GM19025 (cell line): ENCODE measurements at regions not wholly inside any gene's neighbourhood (a gene's known extent, or its start where the extent isn't known, plus 50 kb on each side); places are given as distances from the start of the nearest gene placed in this dataset.
"Not testable (repeated sequence)": the region's sequence is repeated elsewhere in the genome, so short reads cannot be mapped to it uniquely, and the experiment has no call there.

Experiments
- ATAC-seq: cut with Tn5 transposase; IDR thresholded peaks from one replicate; pipeline ENCODE4 v1.9.1; 2021; ENCODE audit warnings: mild to moderate bottlenecking, low read depth, moderate library complexity; ENCODE audit not compliant: unreplicated experiment

- ATAC-seq, result no peak
Observed at GRCh38 chr9:129440435-129441186, 180.3 kb downstream of the C9orf50 start.

GRCh38 chr9:129439242-129439641 is 181.7 kb downstream of the C9orf50 start:
- no peak for ATAC-seq

GRCh38 chr9:129437626-129438323 is 183.1 kb downstream of the C9orf50 start:
- ATAC-seq, result no peak

GRCh38 chr9:129436751-129437625 is 183.9 kb downstream of the C9orf50 start:
- no peak for ATAC-seq

GRCh38 chr9:129435988-129436717 is 184.7 kb downstream of the C9orf50 start:
- no peak for ATAC-seq

GRCh38 chr9:129435291-129435690 is 185.6 kb downstream of the C9orf50 start:
- ATAC-seq, result no peak

- ATAC-seq, result no peak
Observed at GRCh38 chr9:129434187-129434586, 186.7 kb downstream of the C9orf50 start.

- ATAC-seq, result no peak
Observed at GRCh38 chr9:129432297-129433154, 188.4 kb downstream of the C9orf50 start.

GRCh38 chr9:129430940-129431643 is 189.8 kb downstream of the C9orf50 start:
- ATAC-seq, result no peak

GRCh38 chr9:129428864-129429577 is 191.9 kb downstream of the C9orf50 start:
- ATAC-seq, result no peak

- no peak for ATAC-seq
Observed at GRCh38 chr9:129427149-129427548, 193.8 kb downstream of the C9orf50 start.

- not testable (repeated sequence) for ATAC-seq
Observed at GRCh38 chr9:129423755-129424154, 197.1 kb downstream of the C9orf50 start.

- no peak for ATAC-seq
Observed at GRCh38 chr9:129423216-129423615, 197.7 kb downstream of the C9orf50 start.

GRCh38 chr9:129422843-129423192 is 198.1 kb downstream of the C9orf50 start:
- no peak for ATAC-seq

GRCh38 chr9:129422032-129422842 is 198.7 kb downstream of the C9orf50 start:
- no peak for ATAC-seq

- no peak for ATAC-seq
Observed at GRCh38 chr9:129421371-129421770, 199.5 kb downstream of the C9orf50 start.

- ATAC-seq, result no peak
Observed at GRCh38 chr9:129420721-129421120, 200.2 kb downstream of the C9orf50 start.
